Loucy (cell line): ENCODE measurements at regions not wholly inside any gene's neighbourhood (a gene's known extent, or its start where the extent isn't known, plus 50 kb on each side); places are given as distances from the start of the nearest gene placed in this dataset.

Experiments
- H2AFZ ChIP-seq: fragments of 200-600 bp; sonication (generic); 2 replicates; pipeline ENCODE4 v1.6.0; 2016; ENCODE audit warnings: antibody characterized with exemption, mild to moderate bottlenecking, low read length, moderate library complexity
- H3F3A ChIP-seq: fragments of 200-600 bp; 2 replicates; pipeline ENCODE4 v1.6.0; 2016; ENCODE audit warnings: antibody characterized with exemption, low read depth, mild to moderate bottlenecking
- H3K27me3 ChIP-seq: fragments of 200-600 bp; sonication (generic); 2 replicates; pipeline ENCODE4 v1.6.1; 2014; ENCODE audit warnings: low read length, mild to moderate bottlenecking; ENCODE audit not compliant: insufficient read depth, poor library complexity, severe bottlenecking
- H3K36me3 ChIP-seq: fragments of 200-600 bp; sonication (generic); 2 replicates; pipeline ENCODE4 v1.6.1; 2016; ENCODE audit warnings: low read length; ENCODE audit not compliant: insufficient read depth
- H3K4me1 ChIP-seq: fragments of 200-600 bp; sonication (generic); 2 replicates; pipeline ENCODE4 v1.5.1; 2014; ENCODE audit warnings: low read length, mild to moderate bottlenecking; ENCODE audit not compliant: insufficient read depth, poor library complexity, severe bottlenecking
- H3K4me2 ChIP-seq: fragments of 200-600 bp; sonication (generic); 2 replicates; pipeline ENCODE4 v1.6.0; 2014; ENCODE audit warnings: antibody characterized with exemption, low read length, low read depth, mild to moderate bottlenecking; ENCODE audit not compliant: poor library complexity, severe bottlenecking
- H3K4me3 ChIP-seq: fragments of 200-600 bp; sonication (generic); 2 replicates; pipeline ENCODE4 v1.5.1; 2014; ENCODE audit warnings: low read length, mild to moderate bottlenecking, mixed read lengths; ENCODE audit not compliant: poor library complexity, severe bottlenecking
- H3K79me2 ChIP-seq: fragments of 200-600 bp; sonication (generic); 2 replicates; pipeline ENCODE4 v1.6.1; 2014; ENCODE audit warnings: low read length; ENCODE audit not compliant: insufficient read depth
- H3K9ac ChIP-seq: fragments of 200-600 bp; sonication (generic); 2 replicates; pipeline ENCODE4 v1.6.0; 2014; ENCODE audit warnings: mild to moderate bottlenecking, low read depth, low read length, moderate library complexity; ENCODE audit not compliant: poor library complexity, severe bottlenecking
- H3K9me2 ChIP-seq: fragments of 200-600 bp; sonication (generic); replicated peaks from 2 replicates; pipeline ENCODE4 v1.6.1; 2016; ENCODE audit warnings: low read depth, low read length, mixed read lengths
- H3K9me3 ChIP-seq: fragments of 200-600 bp; sonication (generic); 2 replicates; pipeline ENCODE4 v1.6.1; 2014; ENCODE audit warnings: mild to moderate bottlenecking, antibody characterized with exemption, low read length, low read depth; ENCODE audit not compliant: insufficient read depth
- H4K20me1 ChIP-seq: fragments of 200-600 bp; sonication (generic); 2 replicates; pipeline ENCODE4 v1.6.0; 2014; ENCODE audit warnings: antibody characterized with exemption, low read length, mild to moderate bottlenecking; ENCODE audit not compliant: insufficient read depth, poor library complexity, severe bottlenecking
- CTCF ChIP-seq: fragments of 200-600 bp; sonication (generic); conservative IDR thresholded peaks from 2 replicates; pipeline ENCODE4 v1.5.1; 2014; ENCODE audit warnings: mild to moderate bottlenecking, antibody characterized with exemption, low read length
- EZH2phosphoT487 ChIP-seq: fragments of 200-600 bp; IDR thresholded peaks from 2 replicates; pipeline ENCODE4 v1.6.1; 2018; ENCODE audit warnings: antibody characterized with exemption, mild to moderate bottlenecking, moderate library complexity, borderline replicate concordance

- H3K36me3 ChIP-seq, result no peaks in the 10 kb centered on the region
- no peaks in the 10 kb centered on the region for H3K79me2 ChIP-seq
- no peaks in the 10 kb centered on the region for H3K4me1 ChIP-seq
- H2AFZ ChIP-seq, result peak overlapping the region; percentile 57; the same call in 1 of the 2 replicates
- H3K27me3 ChIP-seq, result no peaks in the 10 kb centered on the region
- no peaks in the 10 kb centered on the region for H3K9me2 ChIP-seq
- no peak for TF ChIP-seq EZH2phosphoT487
- H3K4me2 ChIP-seq, result no peak overlapping the region
- H4K20me1 ChIP-seq, result no peaks in the 10 kb centered on the region
- H3F3A ChIP-seq, result no peaks in the 10 kb centered on the region
- H3K9ac ChIP-seq, result no peak overlapping the region
- H3K9me3 ChIP-seq, result no peaks in the 10 kb centered on the region
- no peak overlapping the region for H3K4me3 ChIP-seq
Observed at GRCh38 chr14:55518391-55518790, 61.6 kb upstream of the KTN1 start.

GRCh38 chr14:55519473-55520080 is 60.4 kb upstream of the KTN1 start:
- H3K27me3 ChIP-seq, result no peaks in the 10 kb centered on the region
- no peaks in the 10 kb centered on the region for H3K9me3 ChIP-seq
- H3K36me3 ChIP-seq, result no peaks in the 10 kb centered on the region
- H3K4me2 ChIP-seq, result no peak overlapping the region
- H3K79me2 ChIP-seq, result no peaks in the 10 kb centered on the region
- H3K9ac ChIP-seq, result no peak overlapping the region
- no peak; the same call in 1 of the 2 replicates for TF ChIP-seq CTCF
- no peak for TF ChIP-seq EZH2phosphoT487
- H2AFZ ChIP-seq, result no peak overlapping the region
- H3K9me2 ChIP-seq, result no peaks in the 10 kb centered on the region
- no peaks in the 10 kb centered on the region for H3F3A ChIP-seq
- H3K4me3 ChIP-seq, result no peak overlapping the region
- no peaks in the 10 kb centered on the region for H3K4me1 ChIP-seq
- H4K20me1 ChIP-seq, result no peaks in the 10 kb centered on the region

GRCh38 chr14:55523321-55523720 is 56.7 kb upstream of the KTN1 start:
- H3K9ac ChIP-seq, result no peak overlapping the region

More at GRCh38 chr14:55523321-55523720, 56.7 kb upstream of the KTN1 start:
- H3K79me2 ChIP-seq, result no peaks in the 10 kb centered on the region
- H3K4me2 ChIP-seq, result no peak overlapping the region
- H3K27me3 ChIP-seq, result no peaks in the 10 kb centered on the region
- H3F3A ChIP-seq, result no peaks in the 10 kb centered on the region
- H3K9me3 ChIP-seq, result no peaks in the 10 kb centered on the region
- H4K20me1 ChIP-seq, result no peaks in the 10 kb centered on the region
- H3K9me2 ChIP-seq, result no peaks in the 10 kb centered on the region
- no peaks in the 10 kb centered on the region for H3K36me3 ChIP-seq
- H2AFZ ChIP-seq, result no peak overlapping the region
- no peak for TF ChIP-seq EZH2phosphoT487
- no peak for TF ChIP-seq CTCF
- no peak overlapping the region for H3K4me3 ChIP-seq
- no peaks in the 10 kb centered on the region for H3K4me1 ChIP-seq
